ENCODE measurements at regions not wholly inside any gene's neighbourhood (a gene's known extent, or its start where the extent isn't known, plus 50 kb on each side); places are given as distances from the start of the nearest gene placed in this dataset.

GRCh38 chr9:80188579-80188978 is 616.8 kb downstream of the TLE4 start:
- no peak for DNase-seq

- no peak for DNase-seq
These were observed 613.5 kb downstream of the TLE4 start for GRCh38 chr9:80185112-80185738.

- no peak for DNase-seq
These were observed 606.2 kb downstream of the TLE4 start for GRCh38 chr9:80177949-80178480.

- DNase-seq, result peak; percentile 52
These were observed 603.8 kb downstream of the TLE4 start for GRCh38 chr9:80175286-80176150.

GRCh38 chr9:80163889-80164288 is 592.1 kb downstream of the TLE4 start:
- DNase-seq, result no peak

- no peak for DNase-seq
These were observed 586.9 kb downstream of the TLE4 start for GRCh38 chr9:80158554-80159170.

GRCh38 chr9:80158131-80158530 is 586.4 kb downstream of the TLE4 start:
- no peak for DNase-seq

GRCh38 chr9:80157561-80157983 is 585.8 kb downstream of the TLE4 start:
- peak; percentile 67 for DNase-seq

- DNase-seq, result no peak
These were observed 585.1 kb downstream of the TLE4 start for GRCh38 chr9:80156756-80157472.

GRCh38 chr9:80156262-80156661 is 584.5 kb downstream of the TLE4 start:
- no peak for DNase-seq

- no peak for DNase-seq
These were observed 576.1 kb downstream of the TLE4 start for GRCh38 chr9:80147866-80148265.

- peak; percentile 50 for DNase-seq
These were observed 574.7 kb downstream of the TLE4 start for GRCh38 chr9:80146466-80146865.

GRCh38 chr9:80144856-80145255 is 573.1 kb downstream of the TLE4 start:
- DNase-seq, result no peak

GRCh38 chr9:80144406-80144805 is 572.6 kb downstream of the TLE4 start:
- peak; percentile 53 for DNase-seq

GRCh38 chr9:80143899-80144298 is 572.1 kb downstream of the TLE4 start:
- no peak for DNase-seq

GRCh38 chr9:80134487-80134886 is 562.7 kb downstream of the TLE4 start:
- DNase-seq, result no peak

- DNase-seq, result no peak
These were observed 559.9 kb downstream of the TLE4 start for GRCh38 chr9:80131627-80132026.

- DNase-seq, result no peak
These were observed 556.2 kb downstream of the TLE4 start for GRCh38 chr9:80127920-80128319.

GRCh38 chr9:80125731-80126264 is 554.0 kb downstream of the TLE4 start:
- DNase-seq, result no peak

- DNase-seq, result no peak
These were observed 545.3 kb downstream of the TLE4 start for GRCh38 chr9:80117031-80117430.

GRCh38 chr9:80114241-80114640 is 542.5 kb downstream of the TLE4 start:
- DNase-seq, result no peak

- DNase-seq, result no peak
These were observed 536.3 kb downstream of the TLE4 start for GRCh38 chr9:80107931-80108660.

Measured in fibroblast of skin of back (primary cell).